Activated CD4-positive, alpha-beta memory T cell treated with anti-CD3 and anti-CD28 coated beads for 36 hours (primary cell): ENCODE measurements at regions not wholly inside any gene's neighbourhood (a gene's known extent, or its start where the extent isn't known, plus 50 kb on each side); places are given as distances from the start of the nearest gene placed in this dataset.

Experiments used
- CTCF ChIA-PET: fragments of 350-600 bp; sonication (Branson Sonifier 250); formaldehyde crosslinking; loops from one replicate; lab custom pipeline; 2021; ENCODE audit warnings: antibody characterized with exemption, inconsistent platforms; lab: Charles Lee
- POLR2A ChIA-PET: fragments of 350-600 bp; sonication (Branson Sonifier 250); formaldehyde crosslinking; loops from one replicate; lab custom pipeline; 2021; ENCODE audit warnings: antibody characterized with exemption; lab: Charles Lee
- DNase-seq: peaks from one replicate; pipeline ENCODE4 v3.0.0-alpha.2; 2020
- H3K27ac Mint-ChIP-seq: one replicate; pipeline ENCODE4 v1.8.0; 2021; ENCODE audit warnings: mixed read lengths
- H3K27me3 Mint-ChIP-seq: one replicate; pipeline ENCODE4 v1.8.0; 2021; ENCODE audit warnings: mixed read lengths
- H3K36me3 Mint-ChIP-seq: one replicate; pipeline ENCODE4 v1.8.0; 2021; ENCODE audit warnings: mixed read lengths
- H3K4me1 Mint-ChIP-seq: one replicate; pipeline ENCODE4 v1.8.0; 2021; ENCODE audit warnings: low read depth, mixed read lengths
- H3K4me3 Mint-ChIP-seq: one replicate; pipeline ENCODE4 v1.8.0; 2021; ENCODE audit warnings: mild to moderate bottlenecking, mixed read lengths
- H3K9me3 Mint-ChIP-seq: one replicate; pipeline ENCODE4 v1.8.0; 2021; ENCODE audit warnings: mixed read lengths
- intact Hi-C: fragments of 100-400 bp; cut with micrococcal nuclease; formaldehyde crosslinking; loops from one replicate; pipeline ENCODE4 v1.15.1; 2023

DNA sequence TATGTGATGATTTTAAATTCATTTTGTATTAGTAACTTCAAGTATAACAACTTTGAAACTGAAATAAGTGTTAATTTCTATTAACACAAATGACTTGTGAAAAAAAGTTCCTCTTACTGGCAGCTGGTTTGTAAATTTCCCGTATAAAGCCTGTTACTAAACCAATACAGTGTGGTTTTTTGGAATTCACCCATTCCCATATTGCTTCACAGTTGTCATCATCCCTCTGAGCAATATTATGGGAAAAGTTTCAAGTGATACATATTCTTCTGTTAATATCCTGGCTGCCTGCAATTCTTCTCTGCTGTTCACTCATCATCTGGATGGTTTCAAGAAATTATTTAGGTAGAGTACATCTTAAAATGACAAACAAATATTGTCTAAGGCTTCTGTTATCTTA is 1185.1 kb upstream of the C9orf72 start:
- intact Hi-C loops = no loop called here
- Mint-ChIP-seq H3K27ac (no peak overlapping the region), H3K4me1 (no peaks in the 10 kb centered on the region), H3K9me3 (peaks cover 7% of the 10 kb centered on the region), H3K27me3 (no peaks in the 10 kb centered on the region), H3K4me3 (no peak overlapping the region), H3K36me3 (no peaks in the 10 kb centered on the region)
- POLR2A ChIA-PET = no interaction called here
- CTCF ChIA-PET = no interaction called here
- no peak for DNase-seq

DNA sequence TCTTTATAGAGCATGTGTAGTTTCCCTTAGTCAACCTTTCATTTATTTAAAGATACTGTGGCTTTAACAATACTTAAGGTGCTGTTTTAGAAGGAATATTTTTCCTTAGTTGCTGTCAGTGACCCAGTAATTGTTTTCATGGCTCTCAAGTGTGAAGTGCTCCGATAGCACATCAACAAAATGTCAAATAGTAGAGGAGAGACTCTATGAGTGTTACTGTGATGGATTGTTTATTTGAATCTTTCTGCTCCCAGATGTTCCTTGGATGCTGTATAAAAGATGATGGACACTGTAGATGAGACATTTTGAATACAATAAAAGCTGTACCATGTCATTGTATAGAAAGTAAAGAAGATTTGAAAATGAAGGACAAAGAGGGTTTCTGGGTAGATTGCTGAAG is 1185.7 kb upstream of the C9orf72 start:
- Mint-ChIP-seq H3K4me3 (no peak overlapping the region), H3K9me3 (peaks cover 7% of the 10 kb centered on the region), H3K27me3 (no peaks in the 10 kb centered on the region), H3K4me1 (no peaks in the 10 kb centered on the region), H3K36me3 (no peaks in the 10 kb centered on the region), H3K27ac (no peak overlapping the region)
- ChIA-PET CTCF (no interaction called here), POLR2A (no interaction called here)
- intact Hi-C loops = no loop called here
- no peak for DNase-seq

DNA sequence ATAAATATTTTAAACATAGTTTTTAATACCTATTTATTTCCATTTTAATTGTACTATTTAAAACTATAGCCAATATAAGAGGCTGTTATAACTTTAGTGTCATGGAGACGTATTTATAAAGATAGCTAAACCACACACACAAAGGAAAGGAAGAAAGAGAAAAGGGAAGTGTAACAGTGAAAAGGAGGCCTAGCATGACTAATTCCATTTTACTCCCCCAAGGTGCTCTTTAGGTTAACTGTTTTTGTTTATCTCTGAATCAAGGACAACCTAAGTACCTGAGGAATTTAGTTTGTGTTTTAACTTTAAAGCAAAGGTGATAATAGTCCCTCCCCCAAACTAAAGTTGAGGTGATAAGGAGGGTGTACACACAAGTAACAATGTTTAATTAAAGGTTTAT is 1188.9 kb upstream of the C9orf72 start:
- no peaks in the 10 kb centered on the region for H3K4me1 Mint-ChIP-seq
- intact Hi-C loops = loop anchor here (2.0 kb wide), 1 partner anchor 19 kb away; no protein-coding TSS in a partner anchor
- H3K9me3 Mint-ChIP-seq = peaks cover 9% of the 10 kb centered on the region
- H3K27ac Mint-ChIP-seq = no peak overlapping the region
- no peak overlapping the region for H3K4me3 Mint-ChIP-seq
- no peaks in the 10 kb centered on the region for H3K36me3 Mint-ChIP-seq
- ChIA-PET CTCF (no interaction called here), POLR2A (no interaction called here)
- no peak for DNase-seq
- H3K27me3 Mint-ChIP-seq = no peaks in the 10 kb centered on the region

DNA sequence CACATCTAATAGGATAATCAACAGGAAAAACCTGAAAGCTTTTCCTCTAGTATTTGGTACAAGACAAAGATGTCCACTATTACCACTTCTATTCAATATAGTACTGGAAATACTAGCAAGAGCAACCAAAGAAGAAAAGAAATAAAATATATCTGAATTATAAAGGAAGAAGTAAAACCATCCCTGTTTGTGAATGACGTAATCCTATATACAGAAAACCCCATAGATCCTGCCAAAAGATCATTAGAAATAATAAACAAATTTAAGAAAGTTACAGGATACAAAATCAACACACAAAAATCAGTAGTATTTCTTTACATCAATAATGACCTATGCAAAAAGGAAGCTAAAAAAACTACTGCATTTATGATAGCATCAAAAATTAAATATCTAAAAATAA is 1191.3 kb upstream of the C9orf72 start:
- Mint-ChIP-seq H3K27me3 (no peaks in the 10 kb centered on the region), H3K36me3 (no peaks in the 10 kb centered on the region), H3K27ac (no peak overlapping the region), H3K4me1 (no peaks in the 10 kb centered on the region), H3K4me3 (no peak overlapping the region), H3K9me3 (peaks cover 7% of the 10 kb centered on the region)
- intact Hi-C loops = no loop called here
- DNase-seq = no peak
- CTCF ChIA-PET = no interaction called here
- POLR2A ChIA-PET = no interaction called here

DNA sequence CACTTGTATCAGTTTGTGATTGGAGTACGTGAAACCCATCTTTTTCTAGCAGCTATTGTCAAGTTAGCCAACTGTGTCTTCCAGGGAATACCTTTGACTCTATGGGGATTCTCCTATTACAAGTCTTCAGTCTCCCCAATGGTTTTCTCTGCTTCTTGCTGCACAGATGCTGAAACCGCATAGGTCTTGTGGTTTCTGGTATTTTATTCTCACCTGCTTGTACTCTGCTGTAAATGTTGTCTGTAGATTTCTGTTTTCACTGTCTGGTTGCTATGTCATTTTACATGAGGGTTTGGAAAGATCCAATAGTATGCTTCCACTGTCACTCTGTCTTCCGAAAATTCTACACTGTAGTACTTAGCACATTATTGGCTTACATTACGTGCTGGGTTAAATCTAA is 1196.9 kb upstream of the C9orf72 start:
- DNase-seq = no peak
- no peaks in the 10 kb centered on the region for H3K36me3 Mint-ChIP-seq
- H3K4me1 Mint-ChIP-seq = no peaks in the 10 kb centered on the region
- H3K27ac Mint-ChIP-seq = no peak overlapping the region
- ChIA-PET CTCF (no interaction called here), POLR2A (no interaction called here)
- no peak overlapping the region for H3K4me3 Mint-ChIP-seq
- intact Hi-C loops = no loop called here
- no peaks in the 10 kb centered on the region for H3K27me3 Mint-ChIP-seq
- H3K9me3 Mint-ChIP-seq = peaks cover 4% of the 10 kb centered on the region

DNA sequence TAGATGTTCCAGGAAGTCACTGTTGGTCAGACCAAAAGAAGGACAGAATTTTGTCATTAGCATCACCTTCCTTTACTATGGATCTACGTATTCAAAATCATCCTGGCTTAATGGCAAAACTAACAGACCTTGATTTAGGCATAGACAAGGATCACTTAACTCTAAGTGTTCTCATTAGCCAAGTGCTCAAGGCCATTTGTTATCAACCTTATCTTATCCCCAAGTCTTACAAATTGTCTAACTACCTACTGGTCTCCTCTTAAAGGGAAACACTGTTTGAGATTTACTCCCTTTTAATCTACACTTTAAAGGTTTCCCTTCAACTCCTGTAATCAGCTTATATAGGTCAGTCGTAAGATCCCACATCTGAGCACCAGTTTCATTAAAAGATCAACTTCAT is 1197.5 kb upstream of the C9orf72 start:
- H3K27ac Mint-ChIP-seq = no peak overlapping the region
- intact Hi-C loops = no loop called here
- DNase-seq = no peak
- H3K9me3 Mint-ChIP-seq = no peaks in the 10 kb centered on the region
- CTCF ChIA-PET = no interaction called here
- no peak overlapping the region for H3K4me3 Mint-ChIP-seq
- no peaks in the 10 kb centered on the region for H3K27me3 Mint-ChIP-seq
- no peaks in the 10 kb centered on the region for H3K4me1 Mint-ChIP-seq
- POLR2A ChIA-PET = no interaction called here
- no peaks in the 10 kb centered on the region for H3K36me3 Mint-ChIP-seq

DNA sequence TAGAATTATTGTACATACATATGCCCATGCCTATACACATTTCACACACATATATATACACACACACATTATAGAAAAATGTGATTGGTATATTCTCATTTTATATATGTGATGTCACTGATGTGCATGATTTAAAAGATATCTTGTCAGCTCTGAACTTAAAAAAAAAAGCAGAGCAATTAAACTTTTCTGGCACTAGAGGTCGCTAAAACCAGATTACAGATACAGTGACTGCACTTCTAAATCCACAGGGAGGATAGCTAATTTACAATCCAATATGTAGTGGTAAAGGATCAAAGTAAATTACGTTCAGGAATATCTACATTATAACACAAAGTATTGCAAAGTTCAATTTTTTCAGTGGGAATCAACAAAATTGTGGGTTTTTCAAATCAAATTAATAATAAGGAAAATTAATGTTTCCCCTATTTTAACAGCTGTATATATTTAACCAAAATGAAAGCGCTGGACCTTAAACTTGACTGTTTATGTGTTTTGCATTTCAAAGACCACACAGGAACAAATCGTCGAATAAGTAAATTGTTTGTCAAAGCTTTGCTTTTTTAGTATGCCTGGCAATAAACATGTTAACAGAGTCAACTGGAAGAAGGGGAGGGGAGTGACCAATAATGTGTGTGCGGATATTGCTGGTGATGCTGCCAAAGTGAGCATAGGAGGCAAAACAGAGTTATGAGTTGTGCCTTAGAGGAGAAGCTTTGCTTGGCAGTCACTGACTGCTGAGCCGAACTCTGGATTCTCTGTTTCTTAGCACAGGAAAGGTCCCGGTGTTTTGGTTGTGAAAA is 1201.4 kb upstream of the C9orf72 start:
- DNase-seq = no peak
- Mint-ChIP-seq H3K4me3 (no peak overlapping the region), H3K4me1 (no peaks in the 10 kb centered on the region), H3K27me3 (no peaks in the 10 kb centered on the region), H3K9me3 (no peaks in the 10 kb centered on the region), H3K36me3 (no peaks in the 10 kb centered on the region), H3K27ac (no peak overlapping the region)
- ChIA-PET POLR2A (no interaction called here), CTCF (interaction anchor here (0.6 to 0.7 kb wide), 5 partner anchors 507 to 1501 kb away, joined by 3 to 4 read pairs (median 3); no protein-coding TSS in a partner anchor)
- intact Hi-C loops = loop anchor here (5.0 kb wide), 1 partner anchor 918 kb away; no protein-coding TSS in a partner anchor

DNA sequence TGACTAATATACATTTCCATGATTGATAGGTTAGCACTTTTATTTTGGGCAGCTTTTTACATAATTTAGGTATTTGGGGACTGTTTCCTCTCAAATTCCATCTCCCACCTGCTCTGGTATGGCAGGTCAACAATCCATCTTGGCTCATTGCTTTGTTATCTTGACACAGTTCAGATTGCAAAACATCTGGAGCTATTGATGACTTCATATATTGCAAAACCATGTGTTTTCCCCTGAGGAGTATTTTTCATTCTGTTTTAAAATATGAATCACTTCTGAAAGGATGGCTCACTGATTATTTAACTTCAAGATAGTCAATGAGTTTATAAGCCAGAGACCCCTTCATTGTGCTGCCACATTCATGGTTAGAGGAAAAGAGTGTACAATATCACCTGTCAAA is 1206.0 kb upstream of the C9orf72 start:
- Mint-ChIP-seq H3K27me3 (no peaks in the 10 kb centered on the region), H3K9me3 (no peaks in the 10 kb centered on the region), H3K27ac (no peak overlapping the region), H3K4me3 (no peak overlapping the region), H3K36me3 (no peaks in the 10 kb centered on the region), H3K4me1 (no peaks in the 10 kb centered on the region)
- DNase-seq = no peak
- ChIA-PET CTCF (no interaction called here), POLR2A (no interaction called here)
- intact Hi-C loops = loop anchor here (5.0 kb wide), 1 partner anchor 913 kb away; no protein-coding TSS in a partner anchor

DNA sequence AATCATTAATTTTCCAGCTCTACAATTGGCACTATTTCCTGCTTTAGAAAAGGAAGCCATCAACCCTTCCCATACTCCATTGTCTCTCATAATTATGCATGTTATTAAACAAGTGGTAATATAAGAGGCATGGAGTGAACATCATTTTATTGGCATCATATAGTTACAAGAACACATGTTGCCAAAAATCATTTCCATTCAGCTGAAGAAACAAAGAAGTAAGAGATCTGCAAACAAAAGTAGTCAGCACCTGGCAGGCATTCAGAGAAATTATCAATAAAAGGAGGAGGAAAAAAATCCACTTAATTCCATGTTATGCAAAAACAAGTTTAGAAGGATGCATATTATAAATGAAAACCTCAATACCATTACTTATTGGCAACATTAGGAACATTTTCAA is 1208.2 kb upstream of the C9orf72 start:
- H3K9me3 Mint-ChIP-seq = no peaks in the 10 kb centered on the region
- ChIA-PET CTCF (no interaction called here), POLR2A (no interaction called here)
- H3K27me3 Mint-ChIP-seq = no peaks in the 10 kb centered on the region
- DNase-seq = no peak
- H3K4me3 Mint-ChIP-seq = no peak overlapping the region
- no peak overlapping the region for H3K27ac Mint-ChIP-seq
- no peaks in the 10 kb centered on the region for H3K4me1 Mint-ChIP-seq
- H3K36me3 Mint-ChIP-seq = no peaks in the 10 kb centered on the region
- intact Hi-C loops = no loop called here

DNA sequence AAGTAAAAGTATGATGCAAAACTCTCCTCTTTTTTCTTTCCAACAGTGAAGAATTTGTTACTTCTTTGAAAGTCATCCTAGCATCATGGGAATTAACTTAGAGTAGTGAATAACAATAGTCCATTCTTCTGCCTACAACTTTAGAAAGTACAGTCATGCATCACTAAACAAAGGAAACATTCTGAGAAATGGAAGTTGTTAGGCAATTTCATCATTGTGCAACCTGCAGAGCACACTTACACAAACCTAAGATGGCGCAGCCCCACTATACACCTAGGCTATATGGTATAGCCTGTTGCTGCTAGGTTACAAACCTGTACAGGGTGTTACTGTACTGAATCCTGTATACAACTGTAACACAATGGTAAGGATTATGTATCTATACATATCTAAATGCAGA is 1209.3 kb upstream of the C9orf72 start:
- ChIA-PET CTCF (no interaction called here), POLR2A (no interaction called here)
- H3K4me3 Mint-ChIP-seq = no peak overlapping the region
- no peaks in the 10 kb centered on the region for H3K4me1 Mint-ChIP-seq
- H3K27me3 Mint-ChIP-seq = no peaks in the 10 kb centered on the region
- no peak for DNase-seq
- no peaks in the 10 kb centered on the region for H3K9me3 Mint-ChIP-seq
- no peak overlapping the region for H3K27ac Mint-ChIP-seq
- intact Hi-C loops = no loop called here
- no peaks in the 10 kb centered on the region for H3K36me3 Mint-ChIP-seq

DNA sequence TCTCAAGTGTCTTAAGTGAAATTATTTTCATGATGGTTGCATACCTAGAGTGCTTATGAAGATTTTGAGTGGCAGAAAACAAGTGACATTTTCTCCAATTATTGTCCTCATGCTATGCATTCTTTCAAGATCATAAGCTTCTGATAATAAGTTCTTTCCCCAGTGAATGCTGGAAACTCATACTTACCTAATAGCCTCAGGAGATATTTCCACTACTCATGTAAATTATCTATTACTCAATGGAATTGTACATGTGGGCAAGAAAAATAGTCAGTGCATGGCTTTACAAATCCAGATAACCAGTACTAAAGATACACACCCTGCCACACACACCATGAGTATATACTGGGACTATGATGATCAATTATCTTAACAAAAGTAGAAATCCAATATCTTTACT is 1219.4 kb upstream of the C9orf72 start:
- no peak for DNase-seq
- H3K27ac Mint-ChIP-seq = no peak overlapping the region
- H3K36me3 Mint-ChIP-seq = no peaks in the 10 kb centered on the region
- intact Hi-C loops = no loop called here
- no peaks in the 10 kb centered on the region for H3K27me3 Mint-ChIP-seq
- ChIA-PET CTCF (no interaction called here), POLR2A (no interaction called here)
- no peak overlapping the region for H3K4me3 Mint-ChIP-seq
- H3K4me1 Mint-ChIP-seq = no peaks in the 10 kb centered on the region
- no peaks in the 10 kb centered on the region for H3K9me3 Mint-ChIP-seq

DNA sequence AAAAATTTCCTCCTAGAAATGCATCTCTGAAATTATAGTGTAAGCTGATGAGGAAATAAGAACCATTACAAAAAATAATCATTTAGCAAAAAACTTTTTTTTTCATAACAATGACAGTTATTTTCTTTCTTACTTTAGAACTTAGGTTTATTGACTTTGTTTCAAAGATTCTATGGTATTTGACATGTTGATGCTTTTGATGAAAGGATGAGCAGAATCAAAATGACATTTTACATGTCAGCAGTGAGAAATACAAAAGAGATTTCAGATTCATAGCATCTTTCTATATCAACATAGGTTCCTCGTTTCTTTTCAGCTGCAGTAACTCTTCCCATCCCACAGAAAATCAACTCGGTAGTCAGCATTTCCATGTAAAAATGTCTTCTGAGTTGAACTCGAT is 1226.6 kb upstream of the C9orf72 start:
- H3K4me3 Mint-ChIP-seq = no peak overlapping the region
- DNase-seq = no peak
- intact Hi-C loops = no loop called here
- no peaks in the 10 kb centered on the region for H3K36me3 Mint-ChIP-seq
- ChIA-PET CTCF (no interaction called here), POLR2A (no interaction called here)
- H3K27me3 Mint-ChIP-seq = no peaks in the 10 kb centered on the region
- H3K27ac Mint-ChIP-seq = no peak overlapping the region
- H3K4me1 Mint-ChIP-seq = no peaks in the 10 kb centered on the region
- no peaks in the 10 kb centered on the region for H3K9me3 Mint-ChIP-seq

DNA sequence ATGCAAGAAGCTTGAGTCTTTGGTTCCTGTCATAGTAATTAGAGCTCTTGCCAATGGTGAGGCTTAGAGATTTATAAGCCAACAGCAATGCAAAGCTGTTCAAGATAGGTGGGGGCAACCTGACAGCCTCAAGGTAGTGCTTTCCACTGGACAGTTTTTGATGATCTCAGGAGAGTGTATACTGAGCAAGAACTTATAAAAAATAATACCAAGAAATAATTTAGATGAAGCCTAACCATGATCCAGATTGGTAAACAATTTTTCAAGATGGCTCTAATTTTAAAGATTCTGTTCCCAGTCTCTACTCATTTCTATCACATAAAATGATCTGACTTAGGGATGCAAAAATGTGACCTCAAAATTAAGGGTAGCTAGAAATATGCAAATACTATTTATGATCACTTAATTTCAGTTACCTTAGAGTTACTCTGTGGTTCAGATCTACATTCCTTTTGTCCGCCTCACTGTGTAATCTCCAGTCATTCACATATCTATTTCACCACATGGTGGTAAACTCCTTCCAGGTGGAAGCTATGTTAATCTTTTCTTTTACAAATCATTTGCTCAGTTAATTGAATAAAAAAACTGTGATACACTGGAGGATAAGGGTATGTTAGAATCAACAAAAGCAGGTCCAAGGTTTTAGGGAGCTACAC is 1228.0 kb upstream of the C9orf72 start:
- H3K4me3 Mint-ChIP-seq = no peak overlapping the region
- ChIA-PET CTCF (no interaction called here), POLR2A (no interaction called here)
- intact Hi-C loops = no loop called here
- no peaks in the 10 kb centered on the region for H3K36me3 Mint-ChIP-seq
- H3K4me1 Mint-ChIP-seq = no peaks in the 10 kb centered on the region
- no peaks in the 10 kb centered on the region for H3K27me3 Mint-ChIP-seq
- DNase-seq = no peak
- H3K9me3 Mint-ChIP-seq = no peaks in the 10 kb centered on the region
- H3K27ac Mint-ChIP-seq = no peak overlapping the region
